DMS114 treated with DMSO at 0.1 percent for 48 hours (cell line): ENCODE measurements at regions not wholly inside any gene's neighbourhood (a gene's known extent, or its start where the extent isn't known, plus 50 kb on each side); places are given as distances from the start of the nearest gene placed in this dataset.
"Not testable (repeated sequence)": the region's sequence is repeated elsewhere in the genome, so short reads cannot be mapped to it uniquely, and the experiment has no call there.

ENCODE experiments used
- DNase-seq: peaks from one replicate; lab custom pipeline; 2025; ENCODE audit not compliant: unreplicated experiment; lab: John Stamatoyannopoulos, UW

GRCh38 chr1:30368651-30369240 lies 354.6 kb downstream of the MATN1 start:
- no peak for DNase-seq

GRCh38 chr1:30366911-30367310 lies 356.5 kb downstream of the MATN1 start:
- no peak for DNase-seq

DNA sequence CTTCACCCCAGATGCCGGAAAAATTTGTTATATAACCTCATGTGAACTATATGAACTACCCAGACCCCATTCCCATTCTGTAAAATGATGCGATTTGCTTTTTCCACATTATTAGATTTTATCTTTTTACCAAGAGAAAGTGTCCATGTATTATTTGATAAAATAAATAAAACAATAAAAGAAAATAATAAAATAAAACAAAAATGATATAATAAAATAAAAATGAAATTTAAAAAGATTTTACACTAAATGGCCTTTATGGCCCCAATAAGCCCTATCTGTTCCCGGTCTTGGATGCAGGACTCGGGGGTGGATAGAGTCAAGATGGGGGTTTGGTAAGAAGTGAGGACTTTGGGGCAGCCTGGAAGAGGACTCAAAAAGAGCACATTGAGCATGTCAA lies 357.2 kb downstream of the MATN1 start:
- DNase-seq, result no peak

- DNase-seq, result no peak
Measured at GRCh38 chr1:30365596-30365995, 357.8 kb downstream of the MATN1 start.

DNA sequence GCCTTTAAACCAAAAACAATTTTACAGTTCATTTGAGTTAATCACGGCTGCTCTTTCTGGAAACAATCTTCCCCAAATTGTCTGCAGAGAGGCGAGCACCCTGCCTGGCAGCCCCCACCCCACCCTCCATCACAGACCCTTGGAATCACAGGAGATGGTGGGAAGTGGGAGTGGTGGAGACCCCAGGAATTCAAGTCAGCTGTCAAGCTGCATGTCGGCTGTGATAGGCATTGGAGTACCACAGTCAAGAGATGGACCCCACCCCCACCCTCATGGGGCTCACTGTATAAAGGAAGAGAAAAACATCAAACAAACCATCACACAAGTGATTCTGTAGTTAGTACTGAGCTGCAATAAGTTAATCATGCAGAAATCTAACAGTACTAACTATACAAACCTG lies 360.4 kb downstream of the MATN1 start:
- no peak for DNase-seq

GRCh38 chr1:30362603-30362990 lies 360.8 kb downstream of the MATN1 start:
- DNase-seq, result no peak

DNA sequence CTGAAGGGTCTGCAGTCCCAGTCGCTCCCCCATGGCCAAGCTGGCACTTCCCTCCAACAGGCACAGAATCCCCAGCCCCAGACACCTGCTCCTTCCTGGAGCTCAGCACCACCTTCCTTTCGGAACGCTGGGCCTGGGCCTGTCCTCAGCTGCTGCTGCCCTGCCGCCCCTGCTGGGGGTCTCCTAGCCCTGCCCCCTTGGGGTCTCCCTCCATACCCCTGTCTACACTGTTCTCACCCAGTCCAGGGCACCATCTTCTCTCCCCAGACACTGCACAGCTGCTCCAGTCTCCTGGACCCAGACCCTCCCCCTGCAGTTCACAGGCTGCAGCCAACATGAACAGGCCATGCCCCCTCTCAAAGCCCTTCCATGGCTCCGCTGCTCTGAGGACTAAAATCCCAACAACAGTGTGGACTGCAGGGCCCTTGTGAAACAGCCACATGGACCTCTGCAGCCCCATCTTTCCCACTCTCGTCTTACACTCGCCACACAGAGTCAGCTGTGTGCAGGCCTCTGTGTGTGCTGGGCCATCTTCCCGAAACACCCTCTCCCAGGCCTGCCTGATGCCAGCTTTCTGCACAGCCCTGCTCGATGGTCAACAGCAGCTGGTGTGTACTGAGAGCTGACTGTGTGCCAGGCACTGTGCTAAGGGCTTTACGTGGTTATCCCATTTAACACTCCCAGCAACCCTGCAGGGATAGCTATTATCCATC lies 361.3 kb downstream of the MATN1 start:
- not testable (repeated sequence) for DNase-seq

GRCh38 chr1:30360753-30361152 lies 362.6 kb downstream of the MATN1 start:
- no peak for DNase-seq

DNA sequence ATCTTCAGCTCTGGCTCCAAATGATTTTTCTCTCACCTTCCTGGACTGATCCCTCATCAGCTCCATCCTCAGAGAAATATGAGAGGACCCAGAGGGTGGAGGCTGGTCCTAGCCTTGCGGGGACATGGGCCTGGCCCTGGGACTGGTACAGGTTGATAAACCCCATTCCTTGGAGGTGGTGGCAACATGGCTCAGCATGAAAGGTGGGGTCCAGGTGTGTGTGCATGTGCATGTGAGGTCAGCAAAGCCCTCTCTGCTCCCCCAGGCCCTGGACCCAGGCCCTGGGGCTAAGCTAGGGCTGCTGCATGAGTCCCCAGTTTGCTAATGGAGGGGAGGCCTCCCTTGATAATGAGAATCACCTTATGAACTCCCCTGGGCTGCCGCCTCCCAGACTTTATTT lies 363.1 kb downstream of the MATN1 start:
- DNase-seq, result no peak

DNA sequence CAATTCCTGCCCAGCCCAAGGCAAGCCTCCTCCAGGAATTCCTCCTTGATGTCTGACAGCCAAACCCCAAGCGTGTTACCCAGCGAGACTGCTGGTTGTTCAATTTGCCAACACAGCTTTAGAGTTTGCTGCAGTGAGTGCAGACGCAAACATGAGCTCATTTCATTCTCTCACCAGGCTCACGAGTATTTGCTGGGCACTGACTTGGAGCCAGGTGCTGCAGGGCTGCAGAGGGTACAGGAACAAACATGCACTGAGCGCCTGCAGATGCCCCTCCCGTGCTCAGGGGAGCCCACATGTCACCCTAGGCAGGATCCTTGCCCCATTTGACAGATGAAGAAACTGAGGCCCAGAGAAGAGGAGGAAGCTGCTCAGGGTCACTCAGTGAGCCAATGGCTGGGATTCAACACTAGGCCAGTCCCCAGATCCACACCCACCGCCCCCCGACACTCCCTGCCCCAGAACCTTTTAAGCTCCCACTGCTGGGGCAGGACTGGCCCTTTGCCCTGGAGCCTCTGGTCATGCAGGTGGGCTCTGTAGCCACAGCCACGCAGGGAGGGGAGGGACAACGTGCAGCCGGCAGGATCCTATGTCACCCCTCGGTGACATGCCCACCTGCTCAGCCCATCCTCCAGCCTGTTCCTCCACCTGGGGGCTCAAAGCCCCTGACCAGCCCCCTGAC lies 363.7 kb downstream of the MATN1 start:
- DNase-seq, result no peak

DNA sequence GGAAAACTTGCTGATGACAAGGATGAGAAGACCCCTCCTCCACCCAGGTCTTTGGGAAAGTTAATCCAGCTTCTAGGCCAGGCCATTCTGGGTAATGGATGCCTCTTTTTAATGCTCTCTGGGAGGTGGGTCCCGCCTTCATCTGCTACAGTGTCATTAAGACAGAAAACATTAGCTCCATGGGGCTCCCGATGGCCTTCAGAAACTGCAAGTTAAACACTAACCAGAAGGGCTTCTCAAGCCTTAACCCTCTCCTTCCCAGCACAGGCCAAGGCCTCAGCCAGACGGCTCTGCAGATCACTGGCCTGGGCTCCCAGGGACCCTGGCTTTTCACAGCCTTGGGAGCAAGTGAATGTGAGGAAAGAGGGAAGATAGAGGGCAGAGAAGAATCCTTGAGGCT lies 364.9 kb downstream of the MATN1 start:
- no peak for DNase-seq

GRCh38 chr1:30356839-30357238 lies 366.5 kb downstream of the MATN1 start:
- no peak for DNase-seq

DNA sequence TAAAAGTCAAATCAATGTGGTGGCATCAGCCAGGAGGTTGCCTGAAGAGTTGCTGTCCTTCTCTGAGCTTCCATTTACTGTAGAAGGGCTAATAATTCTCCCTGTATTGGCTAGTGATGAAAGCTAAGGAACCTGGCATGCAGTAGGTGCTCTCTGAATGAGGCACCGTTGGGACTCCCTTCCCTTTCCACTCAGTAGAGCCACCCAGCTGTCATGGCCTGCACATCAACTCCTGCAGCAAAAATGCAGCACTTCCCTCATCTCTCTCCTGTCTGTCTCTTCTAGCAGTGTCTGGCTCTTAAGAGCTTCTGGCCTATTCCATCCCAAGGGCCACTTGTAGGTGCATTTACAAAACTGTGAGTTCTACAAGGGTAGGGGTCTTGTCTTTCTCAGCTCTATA lies 369.0 kb downstream of the MATN1 start:
- DNase-seq, result no peak

- DNase-seq, result peak; percentile 5
Measured at GRCh38 chr1:30353637-30354036, 369.7 kb downstream of the MATN1 start.

DNA sequence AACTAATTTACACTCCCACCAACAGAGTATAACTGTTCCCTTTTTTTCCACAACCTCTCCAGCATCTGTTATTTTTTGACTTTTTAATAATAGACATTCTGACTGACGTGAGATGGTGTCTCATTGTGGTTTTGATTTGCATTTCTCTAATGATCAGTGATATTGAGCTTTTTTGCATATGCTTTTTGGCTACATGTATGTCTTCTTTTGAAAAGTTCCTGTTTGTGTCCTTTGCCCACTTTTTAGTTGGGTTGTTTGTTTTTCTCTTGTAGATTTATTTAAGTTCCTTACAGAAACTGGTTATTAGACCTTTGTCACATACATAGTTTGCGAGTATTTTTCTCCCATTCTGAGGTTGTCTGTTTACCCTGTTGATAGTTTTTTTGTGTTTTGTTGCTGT lies 375.2 kb downstream of the MATN1 start:
- no peak for DNase-seq

DNA sequence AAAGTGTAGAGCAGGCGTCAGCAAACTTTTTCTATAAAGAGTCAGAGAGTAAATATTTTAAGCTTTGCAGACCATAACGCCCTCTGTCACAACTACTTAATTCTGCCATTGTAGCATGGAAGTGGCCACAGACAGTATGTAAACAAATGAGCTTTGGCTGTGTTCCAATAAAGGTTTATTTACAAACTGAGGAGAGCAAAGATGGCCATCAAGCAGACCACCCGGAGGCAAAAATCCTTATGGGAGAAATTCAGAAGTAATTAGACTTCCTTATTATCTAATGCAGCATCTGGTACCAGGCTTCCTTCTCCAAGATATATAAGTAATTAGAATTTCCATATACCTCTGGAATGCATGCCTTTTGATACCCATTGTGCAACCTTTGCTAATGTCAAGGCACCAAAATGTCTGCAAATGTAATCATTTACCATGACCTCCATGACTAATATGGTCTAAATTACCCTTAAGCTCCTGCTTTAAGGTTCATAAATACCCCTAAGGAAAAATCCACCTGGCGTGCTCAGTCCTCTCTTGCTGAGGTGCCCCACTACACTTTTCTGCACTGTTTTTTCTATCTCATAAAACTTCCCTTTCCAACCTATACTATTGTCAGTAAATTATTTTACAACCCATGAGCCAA lies 377.8 kb downstream of the MATN1 start:
- no peak for DNase-seq

- no peak for DNase-seq
Measured at GRCh38 chr1:30343562-30343961, 379.8 kb downstream of the MATN1 start.

- DNase-seq, result no peak
Measured at GRCh38 chr1:30342535-30343141, 380.7 kb downstream of the MATN1 start.

GRCh38 chr1:30340934-30341333 lies 382.5 kb downstream of the MATN1 start:
- DNase-seq, result no peak

- no peak for DNase-seq
Measured at GRCh38 chr1:30339866-30340265, 383.5 kb downstream of the MATN1 start.

DNA sequence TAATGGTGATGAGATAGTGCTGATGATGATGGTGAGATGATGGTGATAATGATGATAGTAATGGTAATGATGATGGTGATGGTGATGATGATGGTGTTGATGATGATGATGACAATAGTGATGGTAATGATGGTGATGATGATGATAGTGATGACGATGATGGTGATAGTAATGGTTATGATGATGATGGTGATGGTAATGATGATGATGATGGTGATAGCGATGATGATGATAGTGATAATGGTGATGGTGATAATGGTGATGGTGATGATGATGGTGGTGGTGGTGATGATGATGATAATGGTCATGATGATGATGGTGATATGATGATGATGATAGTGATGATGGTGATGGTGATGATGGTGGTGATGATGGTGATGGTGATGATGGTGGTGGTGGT lies 384.6 kb downstream of the MATN1 start:
- DNase-seq, result no peak

DNA sequence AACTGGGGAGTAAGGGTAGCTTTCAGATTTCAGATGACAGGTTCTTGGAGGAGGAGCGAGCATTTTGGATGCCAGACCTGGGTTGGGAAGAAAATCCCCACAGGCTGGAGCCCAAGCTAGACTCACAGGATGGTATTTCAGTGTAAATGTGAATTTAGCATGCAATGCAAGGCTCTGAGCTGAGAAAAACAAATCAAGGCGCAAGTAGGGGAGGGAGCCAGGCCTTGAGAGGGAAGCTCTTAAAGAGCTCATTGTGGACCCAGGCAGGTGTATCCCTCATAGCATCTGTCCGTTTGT lies 386.1 kb downstream of the MATN1 start:
- DNase-seq, result no peak
